Skin epidermis (tissue), 12 donors: ENCODE measurements at regions not wholly inside any gene's neighbourhood (a gene's known extent, or its start where the extent isn't known, plus 50 kb on each side); places are given as distances from the start of the nearest gene placed in this dataset.

Source experiments
- H3K27ac ChIP-seq, 21 experiments: fragments of 200-600 bp; sonication (generic) in 11 of 21; one replicate each; pipeline ENCODE4 v1.5.0; 2020; ENCODE audit warnings: mild to moderate bottlenecking in 3 of 21, inconsistent platforms in 2 of 21, moderate library complexity in 2 of 21
- H3K4me3 ChIP-seq, 7 experiments: fragments of 200-600 bp; sonication (generic) in 2 of 7; one replicate each; pipeline ENCODE4 v1.5.0; 2020; ENCODE audit warnings: inconsistent platforms in 2 of 7, mild to moderate bottlenecking in 2 of 7, moderate library complexity in 1 of 7

GRCh38 chr9:99389087-99390033 lies 167.3 kb downstream of the SEC61B start:
- Histone ChIP-seq H3K4me3 (no peak overlapping the region), H3K27ac (peak overlapping the region in 2 of 21 experiments; percentile 14 to 56)

GRCh38 chr9:99391937-99392594 lies 170.0 kb downstream of the SEC61B start:
- no peak overlapping the region for H3K27ac ChIP-seq
- H3K4me3 ChIP-seq: no peak overlapping the region

GRCh38 chr9:99392986-99393385 lies 170.9 kb downstream of the SEC61B start:
- Histone ChIP-seq H3K27ac (no peak overlapping the region), H3K4me3 (no peak overlapping the region)

- Histone ChIP-seq H3K27ac (no peak overlapping the region), H3K4me3 (no peak overlapping the region)
Measured at GRCh38 chr9:99393993-99394392, 171.9 kb downstream of the SEC61B start.

- Histone ChIP-seq H3K27ac (no peak overlapping the region), H3K4me3 (no peak overlapping the region)
Measured at GRCh38 chr9:99398241-99398640, 176.2 kb downstream of the SEC61B start.

GRCh38 chr9:99399474-99399873 lies 177.4 kb downstream of the SEC61B start:
- Histone ChIP-seq H3K27ac (no peak overlapping the region), H3K4me3 (no peak overlapping the region)

GRCh38 chr9:99400184-99400731 lies 178.2 kb downstream of the SEC61B start:
- no peak overlapping the region for H3K27ac ChIP-seq
- H3K4me3 ChIP-seq: no peak overlapping the region

GRCh38 chr9:99401680-99402504 lies 179.8 kb downstream of the SEC61B start:
- H3K4me3 ChIP-seq: no peak overlapping the region
- no peak overlapping the region for H3K27ac ChIP-seq

- Histone ChIP-seq H3K27ac (no peak overlapping the region), H3K4me3 (no peak overlapping the region)
Measured at GRCh38 chr9:99403371-99403770, 181.3 kb downstream of the SEC61B start.

- no peak overlapping the region for H3K27ac ChIP-seq
- no peak overlapping the region for H3K4me3 ChIP-seq
Measured at GRCh38 chr9:99405359-99405758, 183.3 kb downstream of the SEC61B start.

GRCh38 chr9:99406939-99407338 lies 184.9 kb downstream of the SEC61B start:
- H3K4me3 ChIP-seq: no peak overlapping the region
- H3K27ac ChIP-seq: no peak overlapping the region

- Histone ChIP-seq H3K4me3 (no peak overlapping the region), H3K27ac (no peak overlapping the region)
Measured at GRCh38 chr9:99411068-99411467, 189.0 kb downstream of the SEC61B start.

GRCh38 chr9:99411479-99412115 lies 189.5 kb downstream of the SEC61B start:
- no peak overlapping the region for H3K4me3 ChIP-seq
- no peak overlapping the region for H3K27ac ChIP-seq

GRCh38 chr9:99412606-99413005 lies 190.5 kb downstream of the SEC61B start:
- Histone ChIP-seq H3K27ac (no peak overlapping the region), H3K4me3 (no peak overlapping the region)

GRCh38 chr9:99414321-99414720 lies 192.2 kb downstream of the SEC61B start:
- no peak overlapping the region for H3K27ac ChIP-seq
- H3K4me3 ChIP-seq: no peak overlapping the region

GRCh38 chr9:99415606-99416005 lies 193.5 kb downstream of the SEC61B start:
- Histone ChIP-seq H3K4me3 (no peak overlapping the region), H3K27ac (no peak overlapping the region)

- Histone ChIP-seq H3K4me3 (no peak overlapping the region), H3K27ac (no peak overlapping the region)
Measured at GRCh38 chr9:99416007-99416406, 193.9 kb downstream of the SEC61B start.

- H3K27ac ChIP-seq: no peak overlapping the region
- no peak overlapping the region for H3K4me3 ChIP-seq
Measured at GRCh38 chr9:99419070-99419469, 197.0 kb downstream of the SEC61B start.

GRCh38 chr9:99421369-99421768 lies 199.3 kb downstream of the SEC61B start:
- H3K27ac ChIP-seq: no peak overlapping the region
- no peak overlapping the region for H3K4me3 ChIP-seq

- Histone ChIP-seq H3K4me3 (no peak overlapping the region), H3K27ac (no peak overlapping the region)
Measured at GRCh38 chr9:99425124-99425523, 203.0 kb downstream of the SEC61B start.
